Trophoblast cell (in vitro differentiated cells and primary cell): ENCODE measurements at regions not wholly inside any gene's neighbourhood (a gene's known extent, or its start where the extent isn't known, plus 50 kb on each side); places are given as distances from the start of the nearest gene placed in this dataset.

ENCODE experiments used
- DNase-seq, 2 donors: peaks; one replicate each; pipeline ENCODE4 v3.0.0-alpha.2; 2016
- H2AFZ ChIP-seq: 2 replicates; pipeline ENCODE4 v1.6.1; 2013; ENCODE audit warnings: low read length, moderate library complexity, mild to moderate bottlenecking; ENCODE audit not compliant: insufficient read depth, poor library complexity
- H2AK5ac ChIP-seq: 2 replicates; pipeline ENCODE4 v1.6.1; 2013; ENCODE audit warnings: mild to moderate bottlenecking, low read length
- H2BK120ac ChIP-seq: 2 replicates; pipeline ENCODE4 v1.6.1; 2013; ENCODE audit warnings: low read length, mild to moderate bottlenecking, moderate library complexity; ENCODE audit not compliant: insufficient read depth, poor library complexity
- H2BK12ac ChIP-seq: 2 replicates; pipeline ENCODE4 v1.6.1; 2013; ENCODE audit warnings: mild to moderate bottlenecking, low read length, moderate library complexity
- H2BK5ac ChIP-seq: 2 replicates; pipeline ENCODE4 v1.6.1; 2013; ENCODE audit warnings: low read length, low read depth, moderate library complexity, mild to moderate bottlenecking; ENCODE audit not compliant: poor library complexity
- H3K14ac ChIP-seq: 2 replicates; pipeline ENCODE4 v1.6.1; 2013; ENCODE audit warnings: mild to moderate bottlenecking, low read length
- H3K18ac ChIP-seq: 2 replicates; pipeline ENCODE4 v1.6.1; 2013; ENCODE audit warnings: mild to moderate bottlenecking, low read length
- H3K23ac ChIP-seq: 2 replicates; pipeline ENCODE4 v1.6.1; 2013; ENCODE audit warnings: low read length
- H3K27ac ChIP-seq: 2 replicates; pipeline ENCODE4 v1.5.1; 2013; ENCODE audit warnings: low read depth, mild to moderate bottlenecking, inconsistent platforms, low read length, moderate library complexity
- H3K27me3 ChIP-seq: 2 replicates; pipeline ENCODE4 v1.6.1; 2013; ENCODE audit warnings: inconsistent platforms, mild to moderate bottlenecking, low read length, moderate library complexity; ENCODE audit not compliant: insufficient read depth
- H3K36me3 ChIP-seq, 2 experiments: 1 replicate in 1 of 2; 2 replicates in 1 of 2; pipeline ENCODE4 v1.6.1; 2013; ENCODE audit warnings: low read length in 2 of 2, mild to moderate bottlenecking in 2 of 2, moderate library complexity in 1 of 2; ENCODE audit not compliant: insufficient read depth in 2 of 2, control insufficient read depth in 1 of 2
- H3K4ac ChIP-seq: 2 replicates; pipeline ENCODE4 v1.6.1; 2013; ENCODE audit warnings: low read depth, mild to moderate bottlenecking, low read length, moderate library complexity
- H3K4me1 ChIP-seq, 2 experiments: 1 replicate in 1 of 2; 2 replicates in 1 of 2; pipeline ENCODE4 v1.6.1; 2013; ENCODE audit warnings: low read length in 2 of 2, mild to moderate bottlenecking in 2 of 2, moderate library complexity in 1 of 2; ENCODE audit not compliant: insufficient read depth in 2 of 2, control insufficient read depth in 1 of 2
- H3K4me2 ChIP-seq: 2 replicates; pipeline ENCODE4 v1.6.1; 2013; ENCODE audit warnings: inconsistent platforms, mild to moderate bottlenecking, low read length, moderate library complexity
- H3K4me3 ChIP-seq: 2 replicates; pipeline ENCODE4 v1.5.1; 2013; ENCODE audit warnings: mild to moderate bottlenecking, low read depth, low read length, inconsistent platforms
- H3K79me1 ChIP-seq: one replicate; pipeline ENCODE4 v1.6.1; 2013; ENCODE audit warnings: low read length
- H3K79me2 ChIP-seq: 2 replicates; pipeline ENCODE4 v1.6.1; 2013; ENCODE audit warnings: low read length, mild to moderate bottlenecking; ENCODE audit not compliant: control insufficient read depth, insufficient read depth, poor library complexity
- H3K9ac ChIP-seq: 2 replicates; pipeline ENCODE4 v1.6.1; 2013; ENCODE audit warnings: mild to moderate bottlenecking, low read length
- H3K9me3 ChIP-seq: 2 replicates; pipeline ENCODE4 v1.6.1; 2013; ENCODE audit warnings: low read depth, mild to moderate bottlenecking, control low read depth, inconsistent platforms, low read length; ENCODE audit not compliant: insufficient read depth
- H4K12ac ChIP-seq: 2 replicates; pipeline ENCODE4 v1.6.1; 2013; ENCODE audit warnings: low read depth, mild to moderate bottlenecking, low read length, moderate library complexity
- H4K8ac ChIP-seq: 2 replicates; pipeline ENCODE4 v1.6.1; 2013; ENCODE audit warnings: low read depth, mild to moderate bottlenecking, low read length, moderate library complexity
- H4K91ac ChIP-seq: one replicate; pipeline ENCODE4 v1.6.1; 2013; ENCODE audit warnings: low read depth, mild to moderate bottlenecking, low read length, moderate library complexity
- WGBS: extraction: QIAGEN DNeasy Blood & Tissue Kit; methylation state at CpG from one replicate; pipeline ENCODE4 v1.1.7; 2013; ENCODE audit warnings: missing lambda C conversion rate; ENCODE audit not compliant: insufficient read length, insufficient coverage; ENCODE audit errors: extremely low coverage; 5-methylcytosine and 5-hydroxymethylcytosine counted together

GRCh38 chr2:16152928-16153753 is 212.8 kb downstream of the MYCN start:
- Histone ChIP-seq H4K12ac (no peak overlapping the region), H2BK5ac (no peak overlapping the region), H3K27me3 (no peaks in the 10 kb centered on the region), H3K9ac (no peak overlapping the region), H3K18ac (no peak overlapping the region), H3K23ac (no peak overlapping the region), H3K27ac (no peak overlapping the region), H3K79me1 (no peaks in the 10 kb centered on the region), H3K36me3 (no peaks in the 10 kb centered on the region), H3K79me2 (no peaks in the 10 kb centered on the region), H2BK12ac (no peak overlapping the region), H3K4me3 (no peak overlapping the region), H3K4me2 (no peak overlapping the region), H2BK120ac (no peak overlapping the region), H3K4ac (no peak overlapping the region), H4K91ac (no peak overlapping the region), H2AFZ (no peak overlapping the region), H4K8ac (no peak overlapping the region), H3K9me3 (no peaks in the 10 kb centered on the region), H3K4me1 (no peaks in the 10 kb centered on the region), H2AK5ac (no peak overlapping the region), H3K14ac (no peak overlapping the region)
- peak in 1 of 2 donors; percentile 0 for DNase-seq
- WGBS, result no CpG with 5 or more reads among the region's 3 CpGs

- H3K9ac ChIP-seq, result no peak overlapping the region
Observed at GRCh38 chr2:16152071-16152927, 211.9 kb downstream of the MYCN start.

DNA sequence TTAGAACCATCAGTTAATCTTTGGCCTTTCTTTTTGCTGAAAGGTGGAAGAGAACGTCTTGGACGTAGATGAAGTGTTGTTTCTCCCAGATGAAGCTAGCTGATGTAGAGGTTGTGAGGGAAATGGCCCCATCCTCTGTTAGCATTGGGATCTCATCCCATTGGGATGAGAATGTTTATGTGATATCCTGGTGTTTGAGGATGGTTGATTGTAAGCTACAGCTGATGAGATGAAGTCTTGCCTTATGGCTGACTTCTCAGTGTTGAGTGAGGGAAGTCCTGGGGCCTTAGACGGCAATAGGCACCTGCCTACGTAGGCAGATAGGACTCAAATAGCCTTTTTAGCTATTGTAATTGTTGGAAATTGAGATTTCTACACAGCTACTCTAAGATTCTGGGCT is 211.3 kb downstream of the MYCN start:
- no peak overlapping the region for H2BK5ac ChIP-seq
- no peak overlapping the region for H3K23ac ChIP-seq
- no peaks in the 10 kb centered on the region for H3K36me3 ChIP-seq
- no peak overlapping the region for H3K14ac ChIP-seq
- H3K4me3 ChIP-seq, result no peak overlapping the region
- no peaks in the 10 kb centered on the region for H3K79me1 ChIP-seq
- H3K27ac ChIP-seq, result no peak overlapping the region
- H3K9ac ChIP-seq, result no peak overlapping the region
- H3K4me1 ChIP-seq, result no peaks in the 10 kb centered on the region
- no peak overlapping the region for H4K8ac ChIP-seq
- no CpG with 5 or more reads among the region's 4 CpGs for WGBS
- no peak overlapping the region for H3K4me2 ChIP-seq
- no peak overlapping the region for H2BK12ac ChIP-seq
- H4K12ac ChIP-seq, result no peak overlapping the region
- no peak overlapping the region for H2AFZ ChIP-seq
- no peak overlapping the region for H2AK5ac ChIP-seq
- H3K4ac ChIP-seq, result no peak overlapping the region
- no peaks in the 10 kb centered on the region for H3K9me3 ChIP-seq
- no peak overlapping the region for H2BK120ac ChIP-seq
- H3K79me2 ChIP-seq, result no peaks in the 10 kb centered on the region
- no peaks in the 10 kb centered on the region for H3K27me3 ChIP-seq
- H3K18ac ChIP-seq, result no peak overlapping the region
- no peak overlapping the region for H4K91ac ChIP-seq
- DNase-seq, result peak in 1 of 2 donors; percentile 0

More at GRCh38 chr2:16152071-16152927, 211.9 kb downstream of the MYCN start:
- Histone ChIP-seq H3K18ac (no peak overlapping the region), H2BK120ac (no peak overlapping the region), H3K4ac (no peak overlapping the region), H3K4me1 (no peaks in the 10 kb centered on the region), H2BK12ac (no peak overlapping the region), H2AFZ (no peak overlapping the region), H4K12ac (no peak overlapping the region), H3K23ac (no peak overlapping the region), H3K79me1 (no peaks in the 10 kb centered on the region), H3K27me3 (no peaks in the 10 kb centered on the region), H3K4me2 (no peak overlapping the region), H4K91ac (no peak overlapping the region), H3K9me3 (no peaks in the 10 kb centered on the region), H2BK5ac (no peak overlapping the region), H3K79me2 (no peaks in the 10 kb centered on the region), H3K4me3 (no peak overlapping the region), H3K36me3 (no peaks in the 10 kb centered on the region), H3K27ac (no peak overlapping the region), H4K8ac (no peak overlapping the region), H3K14ac (no peak overlapping the region), H2AK5ac (no peak overlapping the region)
- DNase-seq, result peak in 1 of 2 donors; percentile 0
- no CpG with 5 or more reads among the region's 5 CpGs for WGBS

- no peak overlapping the region for H4K91ac ChIP-seq
- H2BK120ac ChIP-seq, result no peak overlapping the region
Observed at GRCh38 chr2:16151281-16151570, 210.9 kb downstream of the MYCN start.

More at GRCh38 chr2:16151281-16151570, 210.9 kb downstream of the MYCN start:
- DNase-seq, result no peak
- Histone ChIP-seq H4K8ac (no peak overlapping the region), H3K79me1 (no peaks in the 10 kb centered on the region), H3K4me2 (no peak overlapping the region), H3K9ac (no peak overlapping the region), H3K27ac (no peak overlapping the region), H3K79me2 (no peaks in the 10 kb centered on the region), H4K12ac (no peak overlapping the region), H2AK5ac (no peak overlapping the region), H3K4me1 (no peaks in the 10 kb centered on the region), H3K23ac (no peak overlapping the region), H2AFZ (no peak overlapping the region), H3K4ac (no peak overlapping the region), H3K14ac (no peak overlapping the region), H3K4me3 (no peak overlapping the region), H3K9me3 (no peaks in the 10 kb centered on the region), H3K18ac (no peak overlapping the region), H3K27me3 (no peaks in the 10 kb centered on the region), H3K36me3 (no peaks in the 10 kb centered on the region), H2BK5ac (no peak overlapping the region), H2BK12ac (no peak overlapping the region)
- WGBS, result no CpG with 5 or more reads among the region's 3 CpGs
